NCI-H748 (cell line): ENCODE measurements at regions not wholly inside any gene's neighbourhood (a gene's known extent, or its start where the extent isn't known, plus 50 kb on each side); places are given as distances from the start of the nearest gene placed in this dataset.

Source experiments
- DNase-seq: peaks from one replicate; lab custom pipeline; 2025; ENCODE audit not compliant: unreplicated experiment; lab: John Stamatoyannopoulos, UW

- no peak for DNase-seq
Measured at GRCh38 chr10:7027913-7028808, 382.7 kb downstream of the SFMBT2 start.

GRCh38 chr10:7027237-7027912, 383.5 kb downstream of the SFMBT2 start:
- DNase-seq = no peak

DNA sequence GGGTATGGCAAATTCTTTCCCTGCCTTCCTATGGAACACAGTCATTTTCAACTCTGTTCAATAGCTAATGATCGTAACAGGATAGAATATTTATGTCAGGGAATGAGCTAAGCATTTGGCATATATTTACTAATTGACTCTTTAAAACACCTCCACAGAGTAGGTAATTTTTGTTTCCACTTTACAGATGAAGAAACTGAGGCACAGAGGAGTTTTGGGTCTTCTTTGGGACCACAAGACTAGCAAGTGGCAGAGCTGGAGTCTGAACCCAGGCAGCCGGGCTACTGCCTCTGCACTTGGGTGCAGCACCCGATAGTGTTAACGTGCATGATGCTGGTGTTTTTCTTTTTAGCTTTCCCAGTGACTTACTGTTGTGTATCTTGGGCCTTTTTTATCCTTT, 384.0 kb downstream of the SFMBT2 start:
- no peak for DNase-seq

DNA sequence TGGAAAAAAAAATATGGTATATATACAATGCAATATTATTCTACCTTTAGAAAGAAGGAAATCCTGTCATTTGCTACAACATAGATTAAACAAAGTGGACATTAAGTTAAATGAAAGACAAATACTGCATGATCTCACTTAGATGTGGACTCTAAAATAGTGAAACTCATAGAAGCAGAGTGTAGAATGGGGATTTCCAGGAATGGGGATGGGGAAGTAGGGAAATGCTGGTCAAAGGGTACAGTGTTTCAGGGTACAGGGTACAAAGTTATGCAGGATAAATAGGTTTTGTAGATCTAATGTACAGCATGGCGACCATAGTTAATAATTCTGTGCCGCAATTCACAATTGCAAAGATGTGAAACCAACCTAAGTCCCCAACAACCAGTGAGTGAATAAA, 385.5 kb downstream of the SFMBT2 start:
- DNase-seq = no peak

- no peak for DNase-seq
Measured at GRCh38 chr10:7015457-7015856, 395.4 kb downstream of the SFMBT2 start.

DNA sequence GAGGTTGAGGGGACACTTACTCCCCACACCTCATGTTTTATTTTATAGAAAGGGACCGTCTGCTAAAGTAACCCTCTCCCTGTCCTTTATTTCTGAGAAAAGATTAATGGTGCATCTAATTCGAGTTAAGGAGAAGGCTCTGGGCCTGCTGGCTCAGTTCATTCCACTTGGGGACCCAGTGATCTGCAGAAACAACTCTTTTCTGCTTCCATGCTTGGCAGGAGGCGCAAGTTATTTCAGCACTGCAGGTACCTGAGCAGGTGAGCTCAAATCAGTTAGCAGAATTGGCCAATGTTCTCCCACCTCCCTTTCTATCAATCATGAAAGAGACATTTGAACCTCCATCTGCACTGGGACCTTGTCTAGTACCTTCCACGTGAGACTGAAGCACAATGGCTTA, 396.1 kb downstream of the SFMBT2 start:
- no peak for DNase-seq

DNA sequence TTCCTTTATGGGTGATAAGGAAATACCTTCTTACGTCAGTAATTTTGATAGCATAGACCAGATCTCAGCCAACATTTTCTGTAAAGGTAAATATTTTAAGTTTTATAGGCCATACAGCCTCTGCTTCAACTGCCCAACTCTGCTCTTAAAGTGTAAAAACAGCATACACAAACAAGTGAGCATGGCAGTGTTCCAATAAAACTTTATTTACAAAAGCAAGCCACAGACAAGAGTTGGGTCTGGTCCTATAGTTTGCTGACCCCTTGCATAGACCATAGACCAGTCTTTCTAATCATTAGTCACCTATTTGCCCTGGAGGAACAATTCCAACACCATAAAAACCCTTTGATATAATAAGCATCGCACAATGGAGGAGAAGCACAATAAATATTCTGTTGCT, 398.8 kb downstream of the SFMBT2 start:
- DNase-seq = no peak

GRCh38 chr10:7008645-7009044, 402.2 kb downstream of the SFMBT2 start:
- no peak for DNase-seq

DNA sequence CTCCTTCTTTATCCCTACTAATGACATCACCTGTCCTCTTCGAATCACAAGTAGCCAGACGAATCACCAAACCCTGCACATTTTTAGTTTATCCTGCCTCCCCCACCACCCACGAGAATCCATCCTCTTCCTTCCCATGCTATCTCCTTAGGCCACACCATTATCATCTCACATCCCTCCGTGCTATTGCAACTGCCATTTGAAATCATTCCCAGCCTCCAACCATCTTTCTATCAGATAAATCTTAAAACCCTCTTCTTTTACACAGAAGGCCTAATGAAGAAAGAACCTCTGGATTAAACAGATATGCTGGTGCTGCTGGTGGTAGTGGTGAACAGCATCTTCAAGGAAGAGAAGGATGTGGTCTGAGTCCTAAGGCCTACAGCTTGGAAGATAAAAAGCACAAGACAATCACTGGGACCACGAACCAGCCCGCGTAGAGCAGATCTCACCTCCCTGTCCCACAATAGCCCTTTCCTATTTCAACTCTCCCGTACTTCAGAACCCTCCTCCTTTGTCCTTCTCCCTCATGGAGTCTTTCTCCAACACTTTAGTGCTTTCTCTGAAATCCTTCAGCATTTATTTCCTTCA, 403.1 kb downstream of the SFMBT2 start:
- DNase-seq = no peak

- no peak for DNase-seq
Measured at GRCh38 chr10:7006566-7006965, 404.3 kb downstream of the SFMBT2 start.

GRCh38 chr10:7003831-7004395, 406.9 kb downstream of the SFMBT2 start:
- no peak for DNase-seq

- DNase-seq = peak; percentile 9
Measured at GRCh38 chr10:7000061-7000460, 410.8 kb downstream of the SFMBT2 start.

GRCh38 chr10:6999232-6999925, 411.5 kb downstream of the SFMBT2 start:
- DNase-seq = no peak

DNA sequence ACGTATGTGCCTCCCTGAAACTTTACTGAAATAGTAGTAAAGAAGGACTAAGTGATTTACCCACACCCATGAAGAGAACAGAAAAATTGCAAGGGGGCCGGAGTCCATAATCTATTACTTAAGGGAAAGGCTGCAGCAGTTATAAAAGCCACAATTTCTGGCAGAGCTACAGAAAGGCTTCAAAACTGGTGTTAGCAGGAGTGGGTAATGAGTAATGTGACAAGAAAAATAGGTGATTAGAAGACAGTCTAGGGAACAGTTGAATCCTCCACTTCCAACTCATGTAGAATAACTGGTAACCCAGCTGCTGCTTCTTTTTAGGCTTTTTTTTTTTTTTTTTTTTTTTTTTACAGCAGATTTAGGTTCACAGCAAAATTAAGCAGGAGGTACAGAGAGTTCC, 413.3 kb downstream of the SFMBT2 start:
- no peak for DNase-seq

DNA sequence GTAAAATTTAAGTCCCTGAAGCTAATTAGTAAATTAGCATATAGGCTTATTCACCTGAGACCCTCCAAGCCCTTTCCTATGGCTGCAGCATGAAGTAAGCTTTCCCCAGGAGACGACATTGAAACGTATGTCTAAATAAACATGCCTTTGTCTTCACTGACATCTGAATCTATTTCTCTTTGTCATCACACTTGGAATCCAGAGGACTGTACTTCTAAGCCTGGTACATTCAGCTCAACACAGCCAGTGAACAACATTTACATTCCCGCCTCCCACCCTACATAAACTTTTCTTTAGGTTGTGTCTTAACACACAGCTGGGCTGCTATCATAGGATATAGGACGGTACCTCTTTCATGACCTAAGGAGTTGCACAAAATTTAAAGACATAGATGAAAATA, 414.4 kb downstream of the SFMBT2 start:
- no peak for DNase-seq

DNA sequence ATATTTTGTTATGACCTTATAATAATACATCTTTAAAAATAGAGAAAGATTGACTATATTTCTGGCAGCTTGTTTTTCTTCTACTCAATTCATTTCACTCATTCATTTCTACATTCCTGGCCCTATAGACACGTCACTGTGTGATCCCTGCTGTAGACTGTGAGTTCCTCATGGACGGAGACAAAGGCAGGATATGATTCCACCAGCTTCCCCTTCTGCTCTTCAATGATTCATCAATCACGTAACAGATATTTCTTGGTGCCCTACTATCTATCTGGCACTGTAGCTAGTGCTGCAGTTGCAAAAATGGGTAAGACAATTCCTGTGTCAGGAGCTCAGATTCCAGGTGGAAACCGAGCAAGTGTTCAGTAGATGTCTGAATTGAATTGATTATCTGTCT, 415.0 kb downstream of the SFMBT2 start:
- DNase-seq = no peak

DNA sequence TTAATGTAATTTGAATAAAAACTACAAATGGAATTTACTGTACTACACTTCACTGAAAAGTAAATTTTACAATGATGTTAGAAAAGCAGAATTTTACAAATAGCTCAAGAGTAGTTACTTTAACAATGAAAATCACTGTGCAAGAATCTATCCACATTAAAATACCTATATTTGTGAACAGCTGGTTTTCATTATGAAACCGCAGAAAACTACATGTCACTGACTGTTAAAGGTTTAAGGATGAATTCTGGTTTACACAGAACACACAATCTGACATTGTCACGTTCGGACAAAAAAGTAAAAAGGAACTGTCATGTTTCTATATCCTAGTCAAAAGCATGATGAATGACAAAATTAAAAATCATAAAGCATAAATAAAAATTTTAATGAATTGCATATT, 415.3 kb upstream of the PRKCQ start:
- no peak for DNase-seq

- DNase-seq = no peak
Measured at GRCh38 chr10:6990891-6991290, 410.8 kb upstream of the PRKCQ start.

DNA sequence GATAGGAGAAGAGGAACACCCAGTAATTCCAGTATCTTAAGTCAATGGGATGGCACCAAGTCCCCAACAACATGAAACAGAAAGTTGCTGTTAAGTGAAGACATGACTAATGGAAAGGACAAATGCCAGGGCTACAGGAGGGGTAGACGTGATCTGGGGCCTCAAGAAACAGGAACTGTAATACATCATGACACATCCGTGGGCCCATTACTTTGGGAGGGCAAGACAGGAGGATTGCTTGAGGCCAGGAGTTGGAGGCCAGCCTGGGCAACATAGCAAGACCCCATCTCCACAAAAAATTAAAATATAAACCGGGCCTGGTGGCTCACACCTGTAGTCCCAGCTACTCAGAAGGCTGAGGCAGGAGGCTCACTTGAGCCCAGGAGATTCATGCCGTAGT, 408.6 kb upstream of the PRKCQ start:
- no peak for DNase-seq

GRCh38 chr10:6987536-6987945, 407.5 kb upstream of the PRKCQ start:
- no peak for DNase-seq

DNA sequence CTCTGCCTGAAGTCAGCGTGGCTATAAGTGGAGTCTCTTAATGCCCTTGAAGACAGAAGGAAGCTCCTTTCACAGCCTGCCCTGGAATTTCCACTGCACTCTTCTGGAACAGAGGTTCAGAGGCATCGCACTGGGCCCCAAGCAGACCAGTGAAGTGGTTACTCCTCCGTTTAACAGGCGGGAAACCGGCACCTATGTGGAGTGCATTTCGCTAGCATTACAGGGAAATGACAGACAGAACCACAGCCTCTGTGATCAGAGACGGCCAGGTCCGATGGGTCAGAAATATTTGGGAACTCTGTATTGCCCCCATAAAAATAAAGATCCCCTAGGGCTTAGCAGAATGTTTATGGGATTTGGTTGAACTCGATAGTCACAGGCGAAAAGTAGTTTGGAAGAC, 406.9 kb upstream of the PRKCQ start:
- DNase-seq = no peak
